ENCODE measurements at regions not wholly inside any gene's neighbourhood (a gene's known extent, or its start where the extent isn't known, plus 50 kb on each side); places are given as distances from the start of the nearest gene placed in this dataset.
"Not testable (repeated sequence)": the region's sequence is repeated elsewhere in the genome, so short reads cannot be mapped to it uniquely, and the experiment has no call there.

GRCh38 chr3:8328967-8329366, 172.7 kb upstream of the LMCD1 start:
- Mint-ChIP-seq H3K4me1 (no peaks in the 10 kb centered on the region), H3K36me3 (ENCODE audit: low read depth) (no peaks in the 10 kb centered on the region), H3K27me3 (no peaks in the 10 kb centered on the region), H3K27ac (no peak overlapping the region), H3K4me3 (no peak overlapping the region), H3K9me3 (no peaks in the 10 kb centered on the region)
- no peak for DNase-seq
- ChIA-PET CTCF (no interaction called here), POLR2A (no interaction called here)

- Mint-ChIP-seq H3K27me3 (no peaks in the 10 kb centered on the region), H3K4me3 (no peak overlapping the region), H3K4me1 (no peaks in the 10 kb centered on the region), H3K9me3 (no peaks in the 10 kb centered on the region), H3K36me3 (ENCODE audit: low read depth) (no peaks in the 10 kb centered on the region), H3K27ac (peak overlapping the region; percentile 54)
- ChIA-PET CTCF (no interaction called here), POLR2A (no interaction called here)
- no peak for DNase-seq
Observed at GRCh38 chr3:8329598-8329997, 172.0 kb upstream of the LMCD1 start.

GRCh38 chr3:8336456-8336855, 165.2 kb upstream of the LMCD1 start:
- Mint-ChIP-seq H3K4me3 (no peak overlapping the region), H3K36me3 (ENCODE audit: low read depth) (no peaks in the 10 kb centered on the region), H3K27ac (peak overlapping the region; percentile 14), H3K27me3 (no peaks in the 10 kb centered on the region), H3K9me3 (no peaks in the 10 kb centered on the region), H3K4me1 (no peaks in the 10 kb centered on the region)
- POLR2A ChIA-PET, result no interaction called here
- CTCF ChIA-PET, result interaction anchor here (0.6 kb wide), 1 partner anchor 10 kb away, joined by 3 read pairs; no protein-coding TSS in a partner anchor
- DNase-seq, result no peak

GRCh38 chr3:8338424-8338823, 163.2 kb upstream of the LMCD1 start:
- no peak overlapping the region for H3K27ac Mint-ChIP-seq
- no peak for DNase-seq
- POLR2A ChIA-PET, result no interaction called here
- H3K36me3 Mint-ChIP-seq (ENCODE audit: low read depth), result no peaks in the 10 kb centered on the region
- peaks cover 2% of the 10 kb centered on the region for H3K27me3 Mint-ChIP-seq
- no peaks in the 10 kb centered on the region for H3K9me3 Mint-ChIP-seq
- H3K4me1 Mint-ChIP-seq, result no peaks in the 10 kb centered on the region
- CTCF ChIA-PET, result no interaction called here
- H3K4me3 Mint-ChIP-seq, result no peak overlapping the region

GRCh38 chr3:8341821-8342247, 159.8 kb upstream of the LMCD1 start:
- Mint-ChIP-seq H3K9me3 (peaks cover 14% of the 10 kb centered on the region), H3K36me3 (ENCODE audit: low read depth) (no peaks in the 10 kb centered on the region), H3K27me3 (peaks cover 3% of the 10 kb centered on the region), H3K4me3 (no peak overlapping the region), H3K27ac (no peak overlapping the region), H3K4me1 (no peaks in the 10 kb centered on the region)
- no peak for DNase-seq
- ChIA-PET POLR2A (no interaction called here), CTCF (interaction anchor here (0.8 to 1.1 kb wide), 2 partner anchors 16 to 17 kb away, joined by 3 read pairs; no protein-coding TSS in a partner anchor)

GRCh38 chr3:8343058-8343457, 158.6 kb upstream of the LMCD1 start:
- Mint-ChIP-seq H3K36me3 (ENCODE audit: low read depth) (no peaks in the 10 kb centered on the region), H3K27me3 (peaks cover 3% of the 10 kb centered on the region), H3K4me3 (no peak overlapping the region), H3K4me1 (no peaks in the 10 kb centered on the region), H3K9me3 (peaks cover 16% of the 10 kb centered on the region), H3K27ac (no peak overlapping the region)
- ChIA-PET CTCF (interaction anchor here (0.8 kb wide), 1 partner anchor 75 kb away, joined by 6 read pairs; no protein-coding TSS in a partner anchor), POLR2A (no interaction called here)
- no peak for DNase-seq

- H3K4me3 Mint-ChIP-seq, result no peak overlapping the region
- H3K4me1 Mint-ChIP-seq, result no peaks in the 10 kb centered on the region
- peaks cover 19% of the 10 kb centered on the region for H3K9me3 Mint-ChIP-seq
- H3K27me3 Mint-ChIP-seq, result peaks cover 3% of the 10 kb centered on the region
- CTCF ChIA-PET, result interaction anchor here (1.1 kb wide), 1 partner anchor 11 kb away, joined by 3 read pairs; no protein-coding TSS in a partner anchor
- POLR2A ChIA-PET, result no interaction called here
- no peak for DNase-seq
- no peak overlapping the region for H3K27ac Mint-ChIP-seq
- H3K36me3 Mint-ChIP-seq (ENCODE audit: low read depth), result no peaks in the 10 kb centered on the region
Observed at GRCh38 chr3:8345398-8345797, 156.2 kb upstream of the LMCD1 start.

- Mint-ChIP-seq H3K27me3 (peaks cover 1% of the 10 kb centered on the region), H3K27ac (no peak overlapping the region), H3K4me3 (no peak overlapping the region), H3K36me3 (ENCODE audit: low read depth) (peaks cover 3% of the 10 kb centered on the region), H3K4me1 (no peaks in the 10 kb centered on the region), H3K9me3 (peaks cover 29% of the 10 kb centered on the region)
- ChIA-PET CTCF (no interaction called here), POLR2A (no interaction called here)
- DNase-seq, result no peak
Observed at GRCh38 chr3:8348076-8348475, 153.5 kb upstream of the LMCD1 start.

GRCh38 chr3:8352475-8352874, 149.1 kb upstream of the LMCD1 start:
- H3K27ac Mint-ChIP-seq, result no peak overlapping the region
- CTCF ChIA-PET, result interaction anchor here (1.4 kb wide), 1 partner anchor 10 kb away, joined by 8 read pairs; no protein-coding TSS in a partner anchor

GRCh38 chr3:8353364-8353763, 148.3 kb upstream of the LMCD1 start:
- POLR2A ChIA-PET, result no interaction called here
- Mint-ChIP-seq H3K36me3 (ENCODE audit: low read depth) (peaks cover 34% of the 10 kb centered on the region), H3K4me1 (peaks cover 29% of the 10 kb centered on the region), H3K27me3 (no peaks in the 10 kb centered on the region), H3K27ac (no peak overlapping the region), H3K9me3 (peaks cover 32% of the 10 kb centered on the region), H3K4me3 (no peak overlapping the region)
- CTCF ChIA-PET, result interaction anchor here (1.4 kb wide), 1 partner anchor 9 kb away, joined by 8 read pairs; no protein-coding TSS in a partner anchor
- no peak for DNase-seq

More at GRCh38 chr3:8352475-8352874, 149.1 kb upstream of the LMCD1 start:
- Mint-ChIP-seq H3K9me3 (peaks cover 29% of the 10 kb centered on the region), H3K27me3 (no peaks in the 10 kb centered on the region), H3K4me1 (peaks cover 20% of the 10 kb centered on the region), H3K36me3 (ENCODE audit: low read depth) (peaks cover 27% of the 10 kb centered on the region), H3K4me3 (no peak overlapping the region)
- POLR2A ChIA-PET, result no interaction called here
- DNase-seq, result no peak

- Mint-ChIP-seq H3K4me3 (no peak overlapping the region), H3K36me3 (ENCODE audit: low read depth) (peaks cover 45% of the 10 kb centered on the region), H3K27ac (no peak overlapping the region), H3K9me3 (peaks cover 45% of the 10 kb centered on the region), H3K4me1 (peaks cover 36% of the 10 kb centered on the region), H3K27me3 (no peaks in the 10 kb centered on the region)
- no peak for DNase-seq
- ChIA-PET CTCF (no interaction called here), POLR2A (no interaction called here)
Observed at GRCh38 chr3:8355346-8355745, 146.3 kb upstream of the LMCD1 start.

GRCh38 chr3:8356066-8356465, 145.6 kb upstream of the LMCD1 start:
- Mint-ChIP-seq H3K9me3 (peaks cover 50% of the 10 kb centered on the region), H3K27ac (peak overlapping the region; percentile 93), H3K4me1 (peaks cover 36% of the 10 kb centered on the region), H3K36me3 (ENCODE audit: low read depth) (peaks cover 49% of the 10 kb centered on the region)
- DNase-seq, H3K4me3 Mint-ChIP-seq, POLR2A ChIA-PET, H3K27me3 Mint-ChIP-seq: not testable (repeated sequence)
- CTCF ChIA-PET, result interaction anchor here (1.5 kb wide), 1 partner anchor 10 kb away, joined by 3 read pairs; no protein-coding TSS in a partner anchor

GRCh38 chr3:8357859-8358258, 143.8 kb upstream of the LMCD1 start:
- Mint-ChIP-seq H3K27ac (peak overlapping the region; percentile 93), H3K36me3 (ENCODE audit: low read depth) (peaks cover 48% of the 10 kb centered on the region), H3K9me3 (peaks cover 51% of the 10 kb centered on the region), H3K27me3 (no peaks in the 10 kb centered on the region), H3K4me1 (peaks cover 36% of the 10 kb centered on the region), H3K4me3 (no peak overlapping the region)
- ChIA-PET POLR2A (no interaction called here), CTCF (interaction anchor here (1.1 to 2.1 kb wide), 2 partner anchors 16 to 33 kb away, joined by 3 to 6 read pairs; no protein-coding TSS in a partner anchor)
- no peak for DNase-seq

GRCh38 chr3:8359133-8359532, 142.5 kb upstream of the LMCD1 start:
- POLR2A ChIA-PET, result no interaction called here
- Mint-ChIP-seq H3K4me1 (peaks cover 36% of the 10 kb centered on the region), H3K36me3 (ENCODE audit: low read depth) (peaks cover 46% of the 10 kb centered on the region), H3K9me3 (peaks cover 48% of the 10 kb centered on the region), H3K27me3 (peaks cover 3% of the 10 kb centered on the region), H3K4me3 (no peak overlapping the region), H3K27ac (peak overlapping the region; percentile 64)
- DNase-seq, result no peak
- CTCF ChIA-PET, result interaction anchor here (2.1 kb wide), 1 partner anchor 35 kb away, joined by 6 read pairs; no protein-coding TSS in a partner anchor
